H9 (cell line): ENCODE measurements at regions not wholly inside any gene's neighbourhood (a gene's known extent, or its start where the extent isn't known, plus 50 kb on each side); places are given as distances from the start of the nearest gene placed in this dataset.

ENCODE experiments used
- DNase-seq: peaks from one replicate; pipeline ENCODE4 v3.0.0-alpha.2; 2017
- H2AFZ ChIP-seq: one replicate; pipeline ENCODE4 v1.6.1; 2013; ENCODE audit warnings: mild to moderate bottlenecking, low read length, control low read depth, moderate library complexity
- H2AK5ac ChIP-seq: 2 replicates; pipeline ENCODE4 v1.6.1; 2013; ENCODE audit warnings: low read length, control low read depth, mixed read lengths; ENCODE audit not compliant: insufficient read length
- H2BK120ac ChIP-seq: one replicate; pipeline ENCODE4 v1.6.1; 2013; ENCODE audit warnings: low read depth, mild to moderate bottlenecking, low read length, control low read depth, inconsistent platforms; ENCODE audit not compliant: poor library complexity, severe bottlenecking
- H2BK12ac ChIP-seq: 2 replicates; pipeline ENCODE4 v1.6.1; 2013; ENCODE audit warnings: low read length, control low read depth, mixed read lengths, low read depth; ENCODE audit not compliant: insufficient read length
- H2BK15ac ChIP-seq: 2 replicates; pipeline ENCODE4 v1.6.1; 2013; ENCODE audit warnings: low read depth, low read length, control low read depth
- H2BK20ac ChIP-seq: one replicate; pipeline ENCODE4 v1.6.1; 2013; ENCODE audit warnings: low read depth, mild to moderate bottlenecking, low read length, control low read depth, inconsistent platforms; ENCODE audit not compliant: poor library complexity, severe bottlenecking
- H2BK5ac ChIP-seq: 2 replicates; pipeline ENCODE4 v1.6.1; 2013; ENCODE audit warnings: low read length, control low read depth, mixed read lengths; ENCODE audit not compliant: insufficient read length
- H3K14ac ChIP-seq: 2 replicates; pipeline ENCODE4 v1.6.1; 2013; ENCODE audit warnings: low read length, control low read depth; ENCODE audit not compliant: insufficient read depth
- H3K18ac ChIP-seq: 2 replicates; pipeline ENCODE4 v1.6.1; 2013; ENCODE audit warnings: low read depth, mild to moderate bottlenecking, mixed read lengths, low read length, control low read depth; ENCODE audit not compliant: insufficient read length
- H3K23ac ChIP-seq: 2 replicates; pipeline ENCODE4 v1.6.1; 2013; ENCODE audit warnings: low read length, control low read depth, mixed read lengths, low read depth; ENCODE audit not compliant: insufficient read length
- H3K23me2 ChIP-seq: 2 replicates; pipeline ENCODE4 v1.6.1; 2013; ENCODE audit warnings: low read depth, mild to moderate bottlenecking, mixed read lengths, low read length, control low read depth; ENCODE audit not compliant: insufficient read length, poor library complexity, severe bottlenecking
- H3K27ac ChIP-seq: 2 replicates; pipeline ENCODE4 v1.5.1; 2013; ENCODE audit warnings: low read length, control low read depth, mixed read lengths, low read depth; ENCODE audit not compliant: insufficient read length
- H3K27me3 ChIP-seq: 2 replicates; pipeline ENCODE4 v1.6.1; 2013; ENCODE audit warnings: low read length, control low read depth, inconsistent platforms; ENCODE audit not compliant: insufficient read depth
- H3K4ac ChIP-seq: 2 replicates; pipeline ENCODE4 v1.6.1; 2013; ENCODE audit warnings: low read depth, mild to moderate bottlenecking, control low read depth, inconsistent platforms, low read length, moderate library complexity
- H3K4me1 ChIP-seq: 2 replicates; pipeline ENCODE4 v1.6.1; 2013; ENCODE audit warnings: low read length, control low read depth, inconsistent platforms; ENCODE audit not compliant: insufficient read depth
- H3K4me2 ChIP-seq: 2 replicates; pipeline ENCODE4 v1.6.1; 2013; ENCODE audit warnings: low read length, control low read depth, mixed read lengths; ENCODE audit not compliant: insufficient read length, insufficient read depth
- H3K56ac ChIP-seq: 2 replicates; pipeline ENCODE4 v1.6.1; 2013; ENCODE audit warnings: low read depth, mild to moderate bottlenecking, mixed read lengths, low read length, control low read depth; ENCODE audit not compliant: insufficient read length
- H3K79me1 ChIP-seq: 2 replicates; pipeline ENCODE4 v1.6.1; 2013; ENCODE audit warnings: low read depth, mild to moderate bottlenecking, moderate library complexity, low read length, control low read depth, inconsistent platforms; ENCODE audit not compliant: insufficient read depth, poor library complexity, severe bottlenecking
- H3K79me2 ChIP-seq: 2 replicates; pipeline ENCODE4 v1.6.1; 2013; ENCODE audit warnings: low read length, control low read depth, inconsistent platforms; ENCODE audit not compliant: insufficient read depth
- H3K9ac ChIP-seq: 2 replicates; pipeline ENCODE4 v1.6.1; 2013; ENCODE audit warnings: low read length, control low read depth, mixed read lengths; ENCODE audit not compliant: insufficient read length; ENCODE audit errors: extremely low read depth
- H3K9me3 ChIP-seq: one replicate; pipeline ENCODE4 v1.6.1; 2013; ENCODE audit warnings: low read depth, low read length, inconsistent platforms; ENCODE audit not compliant: control insufficient read depth
- H3T11ph ChIP-seq: one replicate; pipeline ENCODE4 v1.6.1; 2013; ENCODE audit warnings: mild to moderate bottlenecking, low read length, control low read depth, inconsistent platforms
- H4K20me1 ChIP-seq: one replicate; pipeline ENCODE4 v1.6.1; 2013; ENCODE audit not compliant: control insufficient read depth, insufficient read length, insufficient read depth
- H4K5ac ChIP-seq: 2 replicates; pipeline ENCODE4 v1.6.1; 2013; ENCODE audit warnings: low read depth, mild to moderate bottlenecking, mixed read lengths, low read length, control low read depth; ENCODE audit not compliant: insufficient read length
- H4K8ac ChIP-seq: replicated peaks from 2 replicates; pipeline ENCODE4 v1.6.1; 2013; ENCODE audit warnings: low read length, control low read depth, mixed read lengths, low read depth; ENCODE audit not compliant: insufficient read length
- H4K91ac ChIP-seq: 2 replicates; pipeline ENCODE4 v1.6.1; 2013; ENCODE audit warnings: low read depth, mild to moderate bottlenecking, moderate library complexity, mixed read lengths, low read length, control low read depth; ENCODE audit not compliant: insufficient read length
- H3K27ac Mint-ChIP-seq, 3 experiments: 2 replicates in 2 of 3; 3 replicates in 1 of 3; pipeline ENCODE4 v1.8.0; 2020 to 2021; ENCODE audit warnings: mixed read lengths in 3 of 3, mild to moderate bottlenecking in 1 of 3, moderate library complexity in 1 of 3
- H3K27me3 Mint-ChIP-seq: 2 replicates; pipeline ENCODE4 v1.8.0; 2021; ENCODE audit warnings: low read depth, mild to moderate bottlenecking, moderate library complexity, mixed read lengths
- H3K36me3 Mint-ChIP-seq, 3 experiments: 2 replicates in 2 of 3; 3 replicates in 1 of 3; pipeline ENCODE4 v1.8.0; 2020 to 2021; ENCODE audit warnings: low read depth in 3 of 3, mixed read lengths in 3 of 3; ENCODE audit not compliant: insufficient read depth in 1 of 3
- H3K4me1 Mint-ChIP-seq, 2 experiments: 2 replicates each; pipeline ENCODE4 v1.8.0; 2020; ENCODE audit warnings: mixed read lengths in 2 of 2
- H3K4me3 Mint-ChIP-seq, 2 experiments: 2 replicates in 1 of 2; 3 replicates in 1 of 2; pipeline ENCODE4 v1.8.0; 2020 to 2021; ENCODE audit warnings: mild to moderate bottlenecking in 2 of 2, mixed read lengths in 2 of 2, moderate library complexity in 1 of 2
- H3K9me3 Mint-ChIP-seq, 2 experiments: 2 replicates in 1 of 2; 3 replicates in 1 of 2; pipeline ENCODE4 v1.8.0; 2020; ENCODE audit warnings: mild to moderate bottlenecking in 2 of 2, mixed read lengths in 2 of 2, moderate library complexity in 1 of 2
- WGBS: extraction: QIAGEN DNeasy Blood & Tissue Kit; methylation state at CpG from one replicate; pipeline ENCODE4 v1.1.7; 2013; ENCODE audit warnings: missing lambda C conversion rate, low lambda C conversion rate, mixed read lengths; ENCODE audit not compliant: insufficient read length; ENCODE audit errors: extremely low coverage; 5-methylcytosine and 5-hydroxymethylcytosine counted together
- TF ChIP-seq, protein P1 (sequence below): fragments of 200-600 bp; sonication (generic); conservative IDR thresholded peaks from 3 replicates; pipeline ENCODE4 v1.8.0; 2021; ENCODE audit warnings: antibody characterized with exemption, mild to moderate bottlenecking

DNA sequence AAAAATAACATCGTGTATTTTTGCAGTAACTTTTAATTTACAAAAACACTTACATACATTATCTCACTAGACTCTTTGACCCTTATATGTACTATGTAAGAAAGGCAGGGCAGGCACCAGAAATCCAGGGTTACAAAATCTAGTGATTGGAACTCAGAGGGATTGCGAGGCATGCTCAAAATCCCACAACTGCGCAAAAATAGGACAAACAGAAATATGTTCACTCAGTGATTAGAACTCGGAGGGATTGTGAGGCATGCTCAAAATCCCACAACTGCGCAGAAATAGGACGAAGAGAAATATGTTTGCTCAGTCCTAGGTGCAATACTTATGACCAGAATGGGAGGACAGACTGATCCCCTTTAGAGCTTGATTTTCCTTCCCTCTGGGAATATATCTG lies 79.2 kb upstream of the TGFBR2 start:
- Histone ChIP-seq H2BK20ac (no peak overlapping the region), H4K20me1 (no peaks in the 10 kb centered on the region), H3T11ph (no peak overlapping the region), H3K9me3 (no peaks in the 10 kb centered on the region), H3K14ac (no peak overlapping the region), H3K4me2 (no peak overlapping the region), H3K79me2 (no peaks in the 10 kb centered on the region), H2BK120ac (no peak overlapping the region), H4K91ac (no peak overlapping the region), H2BK12ac (no peak overlapping the region), H4K5ac (no peak overlapping the region), H2AK5ac (no peak overlapping the region), H2BK15ac (no peak overlapping the region), H2AFZ (no peak overlapping the region), H3K9ac (no peak overlapping the region), H4K8ac (no peak overlapping the region), H3K79me1 (no peaks in the 10 kb centered on the region), H3K23ac (no peak overlapping the region), H3K18ac (no peak overlapping the region), H3K4me1 (no peaks in the 10 kb centered on the region), H3K27me3 (no peaks in the 10 kb centered on the region), H3K4ac (no peak overlapping the region), H3K56ac (no peak overlapping the region), H3K23me2 (no peaks in the 10 kb centered on the region), H3K27ac (no peak overlapping the region), H2BK5ac (no peak overlapping the region)
- no CpG with 5 or more reads among the region's 6 CpGs for WGBS
- no peak overlapping the region; a peak in 1 of 7 replicates for H3K27ac Mint-ChIP-seq
- TF ChIP-seq, protein P1, sequence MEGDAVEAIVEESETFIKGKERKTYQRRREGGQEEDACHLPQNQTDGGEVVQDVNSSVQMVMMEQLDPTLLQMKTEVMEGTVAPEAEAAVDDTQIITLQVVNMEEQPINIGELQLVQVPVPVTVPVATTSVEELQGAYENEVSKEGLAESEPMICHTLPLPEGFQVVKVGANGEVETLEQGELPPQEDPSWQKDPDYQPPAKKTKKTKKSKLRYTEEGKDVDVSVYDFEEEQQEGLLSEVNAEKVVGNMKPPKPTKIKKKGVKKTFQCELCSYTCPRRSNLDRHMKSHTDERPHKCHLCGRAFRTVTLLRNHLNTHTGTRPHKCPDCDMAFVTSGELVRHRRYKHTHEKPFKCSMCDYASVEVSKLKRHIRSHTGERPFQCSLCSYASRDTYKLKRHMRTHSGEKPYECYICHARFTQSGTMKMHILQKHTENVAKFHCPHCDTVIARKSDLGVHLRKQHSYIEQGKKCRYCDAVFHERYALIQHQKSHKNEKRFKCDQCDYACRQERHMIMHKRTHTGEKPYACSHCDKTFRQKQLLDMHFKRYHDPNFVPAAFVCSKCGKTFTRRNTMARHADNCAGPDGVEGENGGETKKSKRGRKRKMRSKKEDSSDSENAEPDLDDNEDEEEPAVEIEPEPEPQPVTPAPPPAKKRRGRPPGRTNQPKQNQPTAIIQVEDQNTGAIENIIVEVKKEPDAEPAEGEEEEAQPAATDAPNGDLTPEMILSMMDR: no peak
- H3K27me3 Mint-ChIP-seq: no peaks in the 10 kb centered on the region
- H3K36me3 Mint-ChIP-seq: no peaks in the 10 kb centered on the region
- H3K9me3 Mint-ChIP-seq: peaks cover 0 to 2% of the 10 kb centered on the region in 2 experiments; a peak in 1 of 5 replicates
- DNase-seq: no peak
- H3K4me1 Mint-ChIP-seq: peaks cover 0 to 2% of the 10 kb centered on the region in 2 experiments; a peak in 3 of 4 replicates
- no peak overlapping the region for H3K4me3 Mint-ChIP-seq
